Right hindlimb (tissue), 1 donor: ENCODE measurements at regions not wholly inside any gene's neighbourhood (a gene's known extent, or its start where the extent isn't known, plus 50 kb on each side); places are given as distances from the start of the nearest gene placed in this dataset.
"Not testable (repeated sequence)": the region's sequence is repeated elsewhere in the genome, so short reads cannot be mapped to it uniquely, and the experiment has no call there.

Experiments used
- DNase-seq: peaks from one replicate; pipeline ENCODE4 v3.0.0-alpha.2; 2018

GRCh38 chr2:200104015-200104414 lies 148.6 kb downstream of the MAIP1 start:
- no peak for DNase-seq

GRCh38 chr2:200107514-200108217 lies 152.3 kb downstream of the MAIP1 start:
- DNase-seq, result no peak

GRCh38 chr2:200109421-200109820 lies 154.0 kb downstream of the MAIP1 start:
- no peak for DNase-seq

GRCh38 chr2:200110381-200110780 lies 155.0 kb downstream of the MAIP1 start:
- no peak for DNase-seq

GRCh38 chr2:200113016-200113799 lies 157.8 kb downstream of the MAIP1 start:
- not testable (repeated sequence) for DNase-seq

- no peak for DNase-seq
Measured at GRCh38 chr2:200119236-200119635, 163.9 kb downstream of the MAIP1 start.

- no peak for DNase-seq
Measured at GRCh38 chr2:200121931-200122330, 166.5 kb downstream of the MAIP1 start.

GRCh38 chr2:200122683-200123082 lies 167.3 kb downstream of the MAIP1 start:
- no peak for DNase-seq

GRCh38 chr2:200124665-200125368 lies 169.4 kb downstream of the MAIP1 start:
- DNase-seq, result not testable (repeated sequence)

GRCh38 chr2:200125444-200126284 lies 170.3 kb downstream of the MAIP1 start:
- DNase-seq, result peak; percentile 40

- not testable (repeated sequence) for DNase-seq
Measured at GRCh38 chr2:200126285-200126670, 170.9 kb downstream of the MAIP1 start.

GRCh38 chr2:200126680-200127079 lies 171.3 kb downstream of the MAIP1 start:
- not testable (repeated sequence) for DNase-seq

GRCh38 chr2:200127848-200128247 lies 172.5 kb downstream of the MAIP1 start:
- no peak for DNase-seq

- DNase-seq, result peak; percentile 58
Measured at GRCh38 chr2:200128296-200128695, 172.9 kb downstream of the MAIP1 start.

GRCh38 chr2:200129721-200130462 lies 174.5 kb downstream of the MAIP1 start:
- no peak for DNase-seq

GRCh38 chr2:200130762-200131166 lies 175.4 kb downstream of the MAIP1 start:
- DNase-seq, result no peak

GRCh38 chr2:200131307-200131706 lies 175.2 kb upstream of the SPATS2L start:
- no peak for DNase-seq

- no peak for DNase-seq
Measured at GRCh38 chr2:200135082-200135481, 171.4 kb upstream of the SPATS2L start.

- no peak for DNase-seq
Measured at GRCh38 chr2:200136655-200137054, 169.8 kb upstream of the SPATS2L start.

- DNase-seq, result no peak
Measured at GRCh38 chr2:200137271-200137670, 169.2 kb upstream of the SPATS2L start.

- no peak for DNase-seq
Measured at GRCh38 chr2:200137691-200138090, 168.8 kb upstream of the SPATS2L start.
